NCI-H748 treated with DMSO at 0.1 percent for 48 hours (cell line): ENCODE measurements at regions not wholly inside any gene's neighbourhood (a gene's known extent, or its start where the extent isn't known, plus 50 kb on each side); places are given as distances from the start of the nearest gene placed in this dataset.

Experiments
- DNase-seq: peaks from one replicate; lab custom pipeline; 2025; lab: John Stamatoyannopoulos, UW

DNA sequence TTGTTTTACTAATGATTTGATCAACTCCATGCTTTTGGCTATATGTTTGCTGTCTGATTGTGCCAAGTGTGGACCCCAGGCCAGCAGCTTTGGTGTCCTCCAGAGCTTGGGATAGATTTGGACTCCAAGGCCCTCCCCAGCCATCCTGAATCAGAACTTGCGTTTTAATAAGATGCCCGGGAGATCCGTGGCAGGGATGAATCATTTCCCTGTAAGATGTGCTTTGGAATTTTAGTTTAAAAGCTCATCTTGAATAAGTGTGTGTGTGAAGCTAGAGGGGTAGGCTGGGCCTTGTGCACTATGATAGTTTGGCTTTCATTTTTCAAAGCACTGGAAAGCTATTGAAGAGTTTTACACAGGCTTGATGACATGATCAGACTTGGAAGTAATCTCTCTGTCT lies 66.2 kb upstream of the SDK1 start:
- no peak for DNase-seq

DNA sequence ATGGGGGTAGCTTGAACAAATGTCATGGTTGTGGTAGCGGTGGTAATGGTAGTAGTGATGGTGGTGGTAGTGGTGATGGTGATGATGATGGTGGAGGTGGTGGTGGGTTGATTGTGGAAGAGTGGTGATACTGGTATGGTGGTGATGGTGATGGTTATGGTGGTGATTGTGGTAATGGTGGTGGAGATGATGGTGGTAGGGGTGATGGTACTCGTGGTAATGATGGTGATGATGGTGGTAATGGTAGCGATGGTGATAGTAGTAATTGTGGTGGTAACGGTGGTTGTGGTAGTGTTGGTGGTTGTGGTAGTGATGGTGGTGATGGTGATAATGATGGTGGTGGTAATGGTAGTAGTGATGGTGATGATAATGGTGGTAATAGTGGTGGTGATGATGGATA lies 65.7 kb upstream of the SDK1 start:
- DNase-seq: no peak

GRCh38 chr7:3236268-3236667 lies 64.8 kb upstream of the SDK1 start:
- no peak for DNase-seq

- no peak for DNase-seq
These were observed 62.4 kb upstream of the SDK1 start for GRCh38 chr7:3238525-3239210.

- no peak for DNase-seq
These were observed 61.8 kb upstream of the SDK1 start for GRCh38 chr7:3239291-3239691.

DNA sequence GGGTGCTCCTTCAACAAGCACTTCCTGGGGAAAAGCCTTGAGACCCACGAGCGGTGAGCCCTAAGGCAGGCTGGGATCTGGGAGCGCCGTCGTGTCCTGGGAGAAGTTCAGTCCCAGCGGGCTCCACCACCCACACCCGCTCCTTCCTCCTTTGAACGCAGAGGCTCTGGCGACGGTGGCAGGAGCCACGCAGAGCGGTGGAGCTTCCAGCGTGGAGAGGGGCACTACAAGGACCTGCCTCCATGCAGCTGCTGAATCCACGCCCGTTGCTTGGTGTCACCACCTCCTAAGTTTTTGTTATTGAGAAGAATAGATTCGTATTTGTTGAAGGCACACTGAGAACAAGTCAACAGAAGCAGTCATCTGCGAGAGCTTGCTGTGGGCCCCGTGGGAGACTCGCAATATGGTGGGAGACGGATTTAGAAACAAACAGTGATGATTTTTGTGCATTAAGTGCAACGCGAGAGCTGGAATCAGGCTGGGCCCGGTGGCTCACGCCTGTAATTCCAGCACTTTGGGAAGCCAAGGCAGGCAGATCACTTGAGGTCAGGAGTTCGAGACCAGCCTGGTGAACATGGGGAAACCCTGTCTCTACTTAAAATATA lies 60.1 kb upstream of the SDK1 start:
- no peak for DNase-seq

DNA sequence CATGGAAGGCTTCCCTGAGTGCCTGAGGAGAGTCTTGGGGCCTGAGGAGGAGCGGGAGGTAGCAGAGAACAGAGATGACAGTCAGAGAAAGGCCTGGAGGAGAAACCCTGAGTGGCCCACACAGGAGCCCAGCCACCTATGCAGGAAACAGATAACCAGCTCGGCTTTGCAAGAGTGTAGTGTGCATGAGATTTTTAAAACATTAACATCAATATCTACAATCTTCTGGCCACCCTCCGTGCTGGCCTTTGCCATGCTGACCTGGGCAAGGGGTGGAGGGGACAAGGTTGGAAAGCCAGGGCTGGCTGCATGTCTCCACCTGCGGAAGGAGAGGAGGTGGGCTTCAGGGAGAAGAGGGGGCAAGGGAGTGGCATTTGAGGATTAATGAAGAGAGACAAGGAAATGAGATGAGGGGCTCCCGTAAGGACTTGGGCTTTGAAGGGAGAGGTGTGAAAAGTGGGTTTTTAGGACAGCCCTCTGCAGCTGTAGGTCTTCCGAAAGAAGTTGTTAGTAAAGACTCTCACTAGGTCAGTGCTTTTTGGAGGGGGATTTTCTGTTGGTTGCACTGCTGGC lies 59.3 kb upstream of the SDK1 start:
- no peak for DNase-seq

- no peak for DNase-seq
These were observed 58.6 kb upstream of the SDK1 start for GRCh38 chr7:3242398-3242972.

DNA sequence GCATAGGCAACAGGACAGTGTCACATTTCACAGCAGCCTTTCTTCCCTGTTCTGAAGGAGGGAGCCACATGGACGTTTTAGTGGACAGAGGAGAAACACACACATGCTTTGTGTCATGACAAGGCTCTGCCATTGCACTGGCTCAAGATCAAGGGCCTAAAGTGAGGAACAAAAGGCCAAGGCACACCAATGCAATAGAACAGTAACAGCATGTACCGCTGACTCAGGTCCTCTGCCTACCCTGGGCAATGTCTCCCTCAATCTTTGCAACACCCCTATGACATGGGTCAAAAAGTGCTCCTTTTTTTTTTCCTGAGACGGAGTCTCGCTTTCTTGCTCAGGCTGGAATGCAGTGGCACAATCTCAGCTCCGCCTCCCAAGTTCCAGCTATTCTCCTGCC lies 57.8 kb upstream of the SDK1 start:
- DNase-seq: no peak

DNA sequence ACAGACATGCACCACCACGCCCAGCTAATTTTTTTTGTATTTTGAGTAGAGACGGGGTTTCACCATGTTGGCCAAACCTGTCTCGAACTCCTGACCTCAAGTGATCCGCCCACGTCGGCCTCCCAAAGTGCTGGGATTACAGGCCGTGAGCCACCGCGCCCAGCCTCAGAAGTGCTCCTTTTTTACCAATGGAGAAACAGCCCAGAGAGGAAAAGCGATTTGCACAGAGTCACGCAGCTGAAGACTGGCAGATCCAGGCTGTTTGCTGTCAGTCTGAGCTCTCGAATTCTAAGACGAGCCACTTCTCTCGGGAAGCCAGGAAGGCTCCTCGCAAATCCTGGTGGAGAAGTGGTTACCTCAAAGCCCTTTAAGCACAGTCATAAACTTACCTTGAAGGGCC lies 57.4 kb upstream of the SDK1 start:
- DNase-seq: no peak

- no peak for DNase-seq
These were observed 56.7 kb upstream of the SDK1 start for GRCh38 chr7:3244241-3244814.

DNA sequence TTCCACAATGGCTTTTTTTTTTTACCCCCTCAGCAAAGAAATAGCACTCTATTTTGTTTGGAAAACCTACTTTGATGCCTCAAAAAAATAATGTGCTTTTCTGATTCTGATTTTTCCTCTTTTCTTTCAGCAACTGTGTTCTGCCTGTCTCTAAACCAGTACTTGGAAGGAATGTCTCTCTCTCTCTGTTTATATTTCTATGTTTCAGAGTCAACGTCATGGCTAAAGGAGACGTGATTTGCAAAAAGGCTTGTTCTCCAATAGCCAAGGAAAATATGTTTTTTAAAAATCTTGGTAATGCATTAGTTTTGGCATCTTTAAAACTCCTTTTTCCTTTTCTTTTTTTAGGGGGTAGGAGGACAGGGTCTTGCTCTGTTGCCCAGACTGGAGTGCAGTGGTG lies 56.0 kb upstream of the SDK1 start:
- no peak for DNase-seq

GRCh38 chr7:3245721-3246120 lies 55.3 kb upstream of the SDK1 start:
- no peak for DNase-seq

DNA sequence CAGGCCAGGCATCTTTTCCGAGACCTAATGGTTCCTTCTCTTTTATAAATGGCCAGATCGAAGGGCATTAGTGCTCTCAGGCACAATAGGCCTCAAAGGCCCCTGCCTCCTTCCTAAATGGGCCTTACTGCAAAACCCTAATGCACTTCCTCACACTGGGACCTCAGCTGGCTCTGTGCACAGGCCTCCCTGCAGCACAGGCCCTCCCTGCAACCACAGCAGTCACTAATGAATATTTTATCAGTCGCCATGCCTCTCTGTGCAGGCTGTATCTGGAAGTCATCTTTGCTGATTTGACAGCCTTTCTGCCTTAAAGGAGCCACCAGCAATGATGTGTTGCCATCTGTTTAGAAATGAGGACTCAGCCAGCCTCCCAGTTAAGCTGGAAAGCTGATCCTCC lies 54.9 kb upstream of the SDK1 start:
- DNase-seq: no peak

DNA sequence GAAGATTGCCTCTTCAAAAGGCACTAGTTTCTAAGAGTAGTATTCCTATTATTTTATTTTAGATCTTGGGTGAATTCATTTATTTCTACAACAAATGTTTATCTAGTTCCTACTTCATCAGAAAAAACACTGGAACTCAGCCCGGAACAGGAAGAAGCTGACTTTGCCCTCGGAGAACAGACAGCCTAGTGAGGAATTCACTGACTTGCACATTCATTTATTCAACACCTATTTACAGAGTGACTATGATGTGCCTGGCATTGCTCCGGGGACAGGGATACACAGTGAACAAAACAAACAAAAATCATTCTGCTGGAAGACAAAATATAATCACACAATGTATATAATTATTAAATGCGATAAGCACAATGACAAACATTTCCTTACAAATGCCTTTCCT lies 54.4 kb upstream of the SDK1 start:
- DNase-seq: no peak

GRCh38 chr7:3250725-3251124 lies 50.3 kb upstream of the SDK1 start:
- DNase-seq: no peak
